ENCODE measurements at regions not wholly inside any gene's neighbourhood (a gene's known extent, or its start where the extent isn't known, plus 50 kb on each side); places are given as distances from the start of the nearest gene placed in this dataset.

DNA sequence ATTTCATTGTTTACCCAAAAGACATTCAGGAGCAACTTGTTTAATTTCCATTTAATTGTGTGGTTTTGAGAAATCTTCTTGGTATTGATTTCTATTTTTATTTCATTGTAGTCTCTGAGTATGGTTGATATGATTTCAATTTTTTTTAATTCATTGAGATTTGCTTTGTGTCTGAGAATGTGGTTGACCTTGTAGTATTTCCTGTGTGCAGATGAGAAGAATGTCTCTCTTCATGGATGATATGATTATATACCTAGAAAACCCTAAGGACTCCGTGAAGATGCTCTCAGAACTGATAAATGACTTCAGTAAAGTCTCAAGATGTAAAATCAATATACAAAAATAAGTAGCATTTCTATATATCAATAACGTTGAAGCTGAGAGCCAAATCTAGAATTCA lies 202.4 kb upstream of the CDH9 start:
- no peak for TF ChIP-seq CTCF (IDR thresholded peaks at IDR 0.05; ENCODE audit: insufficient read depth, low read length)
- no peak for DNase-seq (ENCODE audit: low read depth)
- no peak overlapping the region for H3K4me3 ChIP-seq (ENCODE audit: low read depth, low read length)

DNA sequence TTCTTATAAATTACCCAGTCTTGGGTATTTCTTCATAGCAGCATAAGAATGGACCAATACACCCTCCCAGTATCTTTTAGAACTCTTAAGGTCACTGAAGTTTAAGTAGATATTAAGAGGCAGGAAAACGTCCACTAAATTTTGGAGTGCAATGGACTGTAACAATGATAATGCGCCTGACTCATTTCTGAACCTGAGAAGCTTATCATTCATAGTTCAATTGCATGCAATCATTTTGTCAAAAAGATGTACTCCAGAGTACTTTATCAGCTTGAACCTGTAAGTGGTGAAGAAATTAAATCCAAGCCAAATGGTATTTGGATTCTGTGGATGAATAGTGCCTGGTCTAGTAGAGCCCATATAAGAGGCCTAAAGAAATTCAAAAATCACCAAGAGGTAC lies 196.5 kb upstream of the CDH9 start:
- DNase-seq (ENCODE audit: low read depth) = peak; percentile 11
- H3K4me3 ChIP-seq (ENCODE audit: low read depth, low read length) = no peak overlapping the region
- no peak for TF ChIP-seq CTCF (IDR thresholded peaks at IDR 0.05; ENCODE audit: insufficient read depth, low read length)

GRCh38 chr5:27221410-27221809 lies 183.0 kb upstream of the CDH9 start:
- no peak for TF ChIP-seq CTCF (IDR thresholded peaks at IDR 0.05; ENCODE audit: insufficient read depth, low read length)
- H3K4me3 ChIP-seq (ENCODE audit: low read depth, low read length) = no peak overlapping the region
- DNase-seq (ENCODE audit: low read depth) = no peak

DNA sequence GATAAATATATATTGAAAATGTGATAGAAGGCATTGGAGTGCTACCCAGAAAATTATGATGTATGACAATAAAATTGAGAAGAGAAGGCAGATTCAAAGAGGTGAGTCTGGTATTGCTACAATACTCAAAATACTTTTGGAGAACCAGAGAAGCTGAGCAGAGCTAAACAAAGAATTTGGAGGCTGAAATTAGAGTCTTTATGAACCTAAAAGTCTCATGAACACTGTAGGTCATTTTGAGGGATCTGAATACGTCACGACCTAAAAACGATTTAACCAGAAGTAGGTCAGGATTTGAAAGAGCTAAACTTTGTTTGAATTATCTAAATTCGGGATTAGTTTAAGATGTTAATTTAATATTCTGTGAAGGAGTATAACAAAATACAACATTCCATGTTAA lies 182.4 kb upstream of the CDH9 start:
- no peak for DNase-seq (ENCODE audit: low read depth)
- no peak overlapping the region for H3K4me3 ChIP-seq (ENCODE audit: low read depth, low read length)
- TF ChIP-seq CTCF (IDR thresholded peaks at IDR 0.05; ENCODE audit: insufficient read depth, low read length) = no peak

DNA sequence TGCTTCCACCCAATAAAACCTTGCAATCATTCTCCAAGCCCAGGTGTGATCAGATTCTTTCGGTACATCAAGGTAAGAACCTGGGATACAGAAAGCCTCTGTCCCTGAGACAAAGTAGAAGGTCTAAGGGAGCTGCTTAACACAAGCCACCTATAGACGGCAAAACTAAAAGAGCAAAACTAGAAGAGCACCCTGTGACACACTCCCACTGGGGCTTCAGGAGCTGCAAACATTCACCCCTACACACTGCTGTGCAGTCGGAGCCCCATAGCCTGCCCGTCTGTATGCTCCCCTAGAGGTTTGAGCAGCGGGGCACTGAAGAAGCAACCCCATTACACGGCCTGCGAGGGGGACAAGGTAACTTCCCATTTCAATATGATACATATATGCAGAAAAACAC lies 179.6 kb upstream of the CDH9 start:
- H3K4me3 ChIP-seq (ENCODE audit: low read depth, low read length) = no peak overlapping the region
- TF ChIP-seq CTCF (IDR thresholded peaks at IDR 0.05; ENCODE audit: insufficient read depth, low read length) = no peak
- no peak for DNase-seq (ENCODE audit: low read depth)

GRCh38 chr5:27217155-27217956 lies 179.0 kb upstream of the CDH9 start:
- H3K4me3 ChIP-seq (ENCODE audit: low read depth, low read length) = no peak overlapping the region
- TF ChIP-seq CTCF (IDR thresholded peaks at IDR 0.05; ENCODE audit: insufficient read depth, low read length) = no peak
- no peak for DNase-seq (ENCODE audit: low read depth)
